Myocyte (in vitro differentiated cells): ENCODE measurements at regions not wholly inside any gene's neighbourhood (a gene's known extent, or its start where the extent isn't known, plus 50 kb on each side); places are given as distances from the start of the nearest gene placed in this dataset.
"Not testable (repeated sequence)": the region's sequence is repeated elsewhere in the genome, so short reads cannot be mapped to it uniquely, and the experiment has no call there.

Source experiments
- DNase-seq: peaks from one replicate; pipeline ENCODE4 v3.0.0-alpha.2; 2012; ENCODE audit warnings: low read depth

DNA sequence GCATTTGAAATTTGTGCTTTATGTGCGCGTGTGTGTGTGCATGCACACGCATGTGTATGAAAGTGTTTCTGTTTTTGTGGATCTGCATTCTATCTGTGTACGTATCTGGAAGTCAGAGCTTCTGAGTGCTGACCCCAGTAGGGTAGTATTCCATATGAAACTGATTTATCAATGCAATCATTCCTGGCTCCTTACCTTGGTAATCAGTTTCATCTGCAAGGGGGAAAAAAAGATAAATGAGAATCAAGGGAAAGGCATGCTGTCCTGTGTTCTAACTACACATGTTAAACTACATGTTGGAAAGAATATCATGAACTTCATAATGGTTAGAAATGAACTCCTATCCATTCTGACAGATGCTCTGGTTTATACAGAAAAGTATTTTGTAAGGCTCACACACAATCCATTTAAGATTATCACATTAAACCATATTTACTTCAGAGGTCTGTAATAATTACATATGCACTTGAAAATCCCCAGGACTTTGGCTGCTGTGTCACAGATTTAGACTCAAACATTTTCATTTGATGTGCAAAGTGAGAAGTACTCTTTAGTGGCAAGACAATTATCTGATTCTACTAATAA, 276.1 kb upstream of the LMO3 start:
- DNase-seq: no peak

DNA sequence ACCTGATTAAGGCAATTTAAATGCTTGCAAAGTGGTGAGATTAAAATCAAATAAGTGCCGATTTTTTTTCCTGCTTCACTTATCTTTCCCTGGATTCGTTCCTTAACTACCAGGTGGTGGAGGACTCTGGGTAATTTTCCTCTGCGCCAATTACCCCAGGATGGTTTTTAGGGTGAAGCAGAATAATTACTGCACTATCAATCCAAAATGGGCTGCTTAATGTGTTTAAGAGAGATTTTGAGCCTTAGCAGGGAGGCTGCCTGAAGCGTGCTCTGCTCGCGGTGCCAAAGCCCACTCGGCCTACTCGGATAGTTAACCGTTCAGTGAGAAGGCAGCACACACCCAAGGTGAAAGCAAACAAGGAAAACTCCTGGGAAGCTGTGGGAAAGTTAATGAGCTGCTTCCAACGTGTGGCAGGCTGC, 274.9 kb upstream of the LMO3 start:
- no peak for DNase-seq

DNA sequence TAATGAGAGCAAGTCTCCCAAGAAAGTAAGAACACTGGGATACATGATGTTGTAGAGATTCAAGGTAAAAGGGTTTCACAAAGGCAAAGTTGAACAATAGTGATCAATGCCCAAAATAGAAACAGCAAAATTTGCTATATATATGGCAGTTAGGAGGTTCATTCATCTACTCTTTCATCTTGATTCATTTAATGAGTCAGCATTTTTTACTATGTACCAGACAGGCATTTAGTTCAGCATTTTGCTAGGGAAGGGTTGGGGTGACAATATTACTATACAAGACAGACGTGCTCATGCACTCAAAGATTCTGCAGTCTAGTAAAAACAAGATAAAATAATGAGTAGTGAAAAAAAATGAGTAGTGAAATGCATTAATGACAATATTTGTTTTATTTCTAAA, 264.9 kb upstream of the LMO3 start:
- no peak for DNase-seq

DNA sequence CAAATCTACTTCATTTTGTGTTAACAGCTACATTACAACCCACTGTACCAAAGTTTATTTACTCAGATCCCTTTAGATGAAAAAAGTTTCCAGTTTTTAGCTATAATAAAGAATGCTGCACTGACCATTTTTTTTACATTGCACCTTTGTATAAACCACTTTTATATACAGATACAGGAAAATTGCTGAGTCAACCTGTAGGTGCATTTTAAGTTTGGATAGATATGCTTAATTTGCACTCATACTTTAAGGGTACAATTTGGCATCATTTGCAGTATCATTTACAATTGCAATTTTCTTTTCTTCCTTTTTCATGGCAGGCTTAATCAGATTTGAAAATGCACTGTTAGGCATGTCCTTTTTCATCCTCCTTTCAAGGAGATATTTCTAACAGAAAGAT, 257.8 kb upstream of the LMO3 start:
- no peak for DNase-seq

DNA sequence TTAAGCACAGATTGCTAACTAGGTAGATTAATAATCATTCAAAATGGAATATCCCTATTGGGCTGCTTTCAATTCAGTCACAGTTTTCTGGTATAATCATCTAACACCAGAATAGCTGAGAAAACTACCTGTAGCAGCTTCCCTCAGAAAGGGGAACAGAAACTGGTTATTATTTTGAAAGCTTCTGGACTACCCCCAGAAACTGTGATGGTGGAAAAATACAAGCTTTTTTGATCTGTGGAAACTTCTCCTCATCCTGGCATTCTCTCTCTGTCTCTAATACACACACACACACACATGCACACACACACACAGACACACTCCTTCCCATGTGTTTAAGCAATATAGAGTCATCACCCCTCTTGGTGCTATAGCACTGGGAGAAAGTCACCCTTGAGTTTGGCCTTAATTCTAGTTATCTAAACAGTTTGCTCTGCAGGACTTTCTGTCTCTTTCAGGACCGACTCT, 251.5 kb upstream of the LMO3 start:
- no peak for DNase-seq

DNA sequence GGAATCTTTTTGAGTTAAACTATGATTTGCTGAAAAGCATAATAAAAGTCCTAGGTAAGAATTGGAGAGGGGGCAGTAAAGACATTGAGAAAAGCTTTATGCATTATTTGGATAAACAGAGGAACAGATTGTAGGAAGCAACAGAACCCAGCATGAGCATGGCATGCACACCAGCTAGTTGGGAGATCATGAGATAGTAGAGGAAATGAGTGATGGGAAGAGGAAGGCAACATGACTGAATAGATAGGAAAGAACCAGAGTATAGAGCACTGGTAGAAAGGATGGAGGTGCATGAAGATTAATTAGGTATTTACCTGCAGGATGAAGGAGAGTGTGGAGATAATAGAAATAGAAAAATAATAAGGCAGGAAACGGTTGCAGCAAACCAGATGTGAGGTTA, 248.5 kb upstream of the LMO3 start:
- DNase-seq: no peak

DNA sequence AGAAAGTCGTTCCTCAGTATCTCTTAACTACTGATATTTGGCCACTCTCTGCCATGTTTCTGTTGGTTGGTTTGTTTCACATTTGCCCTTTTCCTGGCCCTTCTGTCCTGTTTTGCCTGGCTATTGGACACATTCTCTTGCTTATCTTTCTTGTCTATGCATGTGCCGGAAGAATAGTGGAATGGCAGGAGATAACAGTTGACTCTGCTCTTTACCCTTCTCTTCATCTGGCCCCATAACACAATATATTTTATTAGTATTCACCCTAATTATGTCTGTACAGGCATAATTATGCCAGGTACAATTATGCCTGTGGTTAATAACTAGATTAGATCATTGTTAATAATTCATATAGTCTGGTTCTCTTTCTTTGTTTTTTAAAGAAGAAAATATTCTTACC, 243.5 kb upstream of the LMO3 start:
- DNase-seq: no peak

DNA sequence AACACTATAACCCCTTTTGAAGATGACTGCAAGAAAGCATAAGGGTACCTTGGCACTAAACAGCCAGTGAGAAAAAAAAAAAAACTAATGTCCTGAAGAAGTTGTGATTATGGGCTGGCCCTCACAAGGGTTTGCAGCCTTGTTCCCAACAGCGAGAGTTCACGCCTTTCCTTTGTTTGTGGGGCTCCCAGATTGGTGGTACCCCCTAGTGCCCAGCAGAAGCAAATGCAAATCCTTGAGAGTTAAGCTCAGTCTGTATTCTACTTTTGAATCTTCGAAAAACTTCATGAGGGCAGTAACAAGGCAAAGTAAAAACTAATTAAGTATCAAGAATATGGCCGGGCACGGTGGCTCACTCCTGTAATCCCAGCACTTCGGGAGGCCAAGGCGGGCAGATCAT, 238.9 kb upstream of the LMO3 start:
- DNase-seq: peak; percentile 20

DNA sequence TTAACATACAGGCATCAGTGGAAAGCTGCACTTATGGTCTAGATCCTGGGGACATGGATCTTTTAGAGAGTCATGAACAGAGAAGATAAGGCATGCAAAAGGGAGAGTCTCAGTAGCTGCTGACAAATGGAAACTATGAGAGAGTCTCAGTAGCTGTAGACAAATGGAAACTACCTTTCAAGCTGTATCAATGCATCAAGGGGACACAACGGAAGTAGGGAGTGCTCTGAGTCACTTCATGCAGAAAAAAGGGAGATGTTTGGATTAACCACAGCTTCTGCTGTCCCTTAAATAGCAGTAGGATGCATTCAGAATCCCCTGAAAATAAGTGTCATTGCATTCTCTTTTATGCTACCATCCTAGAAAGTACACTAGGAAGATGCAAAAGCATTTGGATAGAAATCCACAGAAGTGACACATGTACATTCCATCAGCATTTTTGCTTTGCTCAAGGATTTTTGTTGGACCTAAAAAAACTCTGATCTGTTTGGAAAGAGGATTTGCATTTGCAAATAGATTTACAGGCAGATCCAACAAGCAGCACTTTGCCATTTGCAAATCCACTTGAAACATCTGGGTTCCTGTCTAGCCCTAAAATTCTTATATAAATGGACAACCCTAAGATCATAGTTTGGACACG, 227.5 kb upstream of the LMO3 start:
- no peak for DNase-seq

DNA sequence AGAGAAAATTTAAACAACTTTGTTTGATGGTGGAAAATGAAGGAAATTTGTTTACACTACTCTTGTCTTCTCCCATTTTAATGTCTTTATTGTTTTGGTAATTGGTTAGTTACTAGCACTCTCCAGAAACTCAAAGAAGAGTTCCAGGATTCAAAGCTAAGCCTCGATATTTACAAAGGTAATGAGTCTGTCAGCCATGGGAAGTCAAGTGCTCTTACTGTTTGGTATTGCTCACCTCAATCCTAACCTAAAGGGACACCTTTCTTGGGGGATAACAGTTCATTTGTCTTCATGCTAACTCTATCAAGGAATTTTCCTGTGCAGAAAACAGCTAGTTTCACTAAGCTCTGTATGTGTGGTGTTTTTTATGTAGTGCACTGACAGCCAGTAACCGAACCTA, 222.9 kb upstream of the LMO3 start:
- no peak for DNase-seq

DNA sequence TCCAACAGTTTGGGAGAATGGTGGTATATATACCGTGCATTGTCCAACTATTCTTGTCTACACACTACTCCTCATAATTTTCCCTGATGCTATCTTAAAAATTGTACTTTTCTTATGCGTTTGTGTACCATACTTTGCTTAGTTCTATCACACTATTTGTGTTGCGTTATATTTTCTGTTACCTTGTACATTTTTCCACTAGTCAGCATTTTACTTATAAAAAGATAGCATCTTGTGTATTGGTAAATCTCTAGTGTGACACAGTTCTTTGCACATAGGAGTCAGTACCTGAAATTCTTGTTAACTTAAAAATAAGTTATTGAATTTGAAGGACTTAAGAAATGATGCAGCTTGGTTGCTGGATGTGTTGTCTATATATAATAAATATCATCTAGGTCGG, 201.8 kb upstream of the LMO3 start:
- DNase-seq: no peak

DNA sequence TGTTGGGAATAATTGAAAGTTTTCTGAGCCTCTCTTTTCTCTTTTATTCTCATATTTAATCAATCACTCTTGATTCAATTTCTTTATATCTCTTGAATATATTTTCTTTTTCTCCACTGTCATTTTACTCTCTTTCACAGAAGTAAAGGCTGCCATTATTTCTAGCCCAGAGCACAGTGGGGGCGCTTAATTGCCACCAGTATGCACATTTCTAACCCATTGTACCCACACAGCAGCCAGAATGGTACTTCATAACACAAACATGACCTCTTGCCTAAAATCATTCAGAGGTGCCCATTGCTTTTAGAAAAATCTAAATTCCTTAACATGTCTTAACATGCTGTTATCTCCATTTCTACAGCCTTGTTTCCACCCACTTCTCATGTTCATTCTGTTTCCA, 190.2 kb upstream of the LMO3 start:
- DNase-seq: no peak

DNA sequence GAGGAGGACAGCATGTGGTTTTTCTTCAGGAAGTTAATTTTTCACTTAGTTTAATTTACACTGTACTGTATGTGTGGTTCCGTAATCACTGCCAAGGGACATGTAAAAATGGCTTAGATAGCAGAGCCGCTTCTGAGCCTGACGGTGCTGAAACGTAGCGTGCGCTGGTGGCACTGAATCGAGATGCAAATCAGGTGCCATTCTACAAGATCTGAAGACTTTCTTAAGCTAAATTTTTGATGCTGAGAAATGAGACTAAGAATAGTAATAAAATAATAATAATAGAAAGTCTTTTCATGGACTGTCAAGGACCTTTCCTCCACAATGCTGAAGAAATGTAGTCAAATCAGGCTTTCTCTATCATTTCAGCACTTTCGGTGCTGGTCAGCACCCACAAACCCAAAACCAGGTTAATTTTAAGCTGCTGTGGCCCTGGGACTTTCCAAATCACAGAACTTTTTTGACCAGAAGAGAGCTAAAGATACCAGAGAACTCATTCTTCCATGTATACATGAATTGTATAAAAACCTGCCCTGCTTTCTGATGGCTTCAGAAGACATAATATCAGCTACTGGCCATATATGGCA, 183.3 kb upstream of the LMO3 start:
- peak; percentile 2 for DNase-seq

DNA sequence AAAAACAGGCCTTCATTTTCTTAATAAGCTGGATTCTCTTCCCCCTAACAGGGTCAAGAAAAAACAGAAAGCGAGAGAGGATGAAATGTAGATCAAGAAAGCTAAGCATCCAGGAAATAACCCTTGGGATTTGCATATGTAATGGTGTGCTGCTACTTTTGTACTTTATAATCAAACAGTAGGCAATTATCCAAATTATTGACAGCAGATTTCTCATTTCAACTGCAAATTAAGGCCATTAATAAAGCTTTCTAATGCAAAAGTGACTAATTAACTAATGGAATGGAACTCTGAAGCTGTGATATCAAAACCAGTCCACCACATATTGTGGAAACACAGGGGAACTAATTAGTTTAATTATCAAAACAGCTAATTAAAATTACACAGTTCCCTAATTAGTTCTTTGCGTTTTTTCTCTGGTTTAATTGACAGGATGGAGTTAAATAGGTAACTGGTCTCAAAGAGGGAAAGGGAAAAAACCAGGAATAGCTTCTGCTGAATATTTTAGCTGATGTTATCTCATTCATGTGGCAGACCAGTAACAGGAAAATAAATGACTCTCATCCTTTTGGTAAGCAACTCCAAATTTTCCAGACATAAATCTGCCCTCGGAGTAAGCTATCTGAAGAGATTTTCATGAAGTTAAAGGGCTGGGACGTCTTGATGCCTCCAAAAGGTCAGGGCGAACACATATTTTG, 182.7 kb upstream of the LMO3 start:
- DNase-seq: no peak

DNA sequence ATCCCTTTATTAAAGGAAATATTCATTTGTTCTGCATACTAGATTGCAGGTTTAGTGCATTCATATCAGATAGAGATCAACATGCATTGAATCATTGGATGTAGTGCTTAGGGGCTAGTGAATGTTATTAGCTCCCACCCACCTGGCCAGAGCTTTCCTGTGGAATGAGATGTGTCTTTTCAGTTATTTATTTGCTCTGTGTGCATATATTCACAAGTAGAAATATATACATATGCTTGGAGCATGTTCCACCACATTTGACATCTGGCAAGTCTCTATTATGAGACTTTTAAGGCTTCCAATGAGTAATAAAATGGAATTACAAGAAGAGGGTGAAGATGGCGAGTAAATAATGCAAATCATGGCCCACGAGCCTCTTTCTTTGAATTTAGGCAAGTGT, 180.0 kb upstream of the LMO3 start:
- no peak for DNase-seq

DNA sequence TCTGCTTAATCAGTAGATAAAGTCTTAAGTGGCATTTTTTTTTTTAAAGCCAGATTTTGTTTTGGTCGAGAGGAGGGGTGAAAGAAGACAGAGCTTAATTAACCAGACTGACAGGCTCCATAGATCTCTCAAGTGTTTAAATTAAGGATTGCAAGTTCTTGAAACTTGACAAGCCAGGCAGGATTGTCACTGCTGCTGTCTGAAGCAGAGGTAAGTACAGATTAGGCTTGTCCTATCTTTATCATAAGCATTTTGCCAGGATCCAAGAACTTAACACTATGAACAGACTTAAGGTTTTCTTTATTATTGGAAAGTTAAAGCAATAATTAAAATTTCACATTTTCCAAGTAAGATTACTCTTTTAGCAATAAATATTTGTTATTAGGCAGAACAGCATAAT, 179.6 kb upstream of the LMO3 start:
- no peak for DNase-seq

DNA sequence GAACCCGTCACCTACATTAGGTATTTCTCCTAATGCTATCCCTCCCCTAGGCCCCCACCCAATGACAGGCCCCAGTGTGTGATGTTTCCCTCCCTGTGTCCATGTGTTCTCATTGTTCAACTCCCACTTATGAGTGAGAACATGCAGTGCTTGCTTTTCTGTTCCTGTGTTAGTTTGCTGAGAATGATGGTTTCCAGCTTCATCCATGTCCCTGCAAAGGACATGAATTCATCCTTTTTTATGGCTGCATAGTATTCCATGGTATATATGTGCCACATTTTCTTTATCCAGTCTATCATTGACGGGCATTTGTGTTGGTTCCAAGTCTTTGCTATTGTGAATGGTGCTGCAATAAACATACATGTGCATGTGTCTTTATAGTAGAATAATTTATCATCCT, 163.2 kb upstream of the LMO3 start:
- not testable (repeated sequence) for DNase-seq

DNA sequence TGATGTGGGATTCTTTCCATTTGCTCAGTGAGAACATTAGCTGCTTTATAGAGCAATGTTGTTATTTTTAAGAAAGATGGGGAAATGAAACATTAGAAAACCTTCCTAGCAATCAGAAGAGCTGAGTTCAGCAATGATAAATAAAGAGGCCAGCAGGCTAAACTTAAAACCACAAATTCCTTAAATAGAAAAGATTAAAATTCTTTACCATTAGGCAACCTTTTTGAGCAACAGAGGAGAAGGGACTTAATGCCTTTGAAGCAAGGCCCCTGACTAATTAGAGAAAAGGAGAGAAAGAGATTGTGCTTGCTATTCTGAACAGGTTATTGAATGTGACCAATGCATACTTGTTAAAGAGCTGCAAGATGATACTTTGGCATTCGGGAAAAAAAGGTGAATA, 160.8 kb upstream of the LMO3 start:
- DNase-seq: peak; percentile 1

DNA sequence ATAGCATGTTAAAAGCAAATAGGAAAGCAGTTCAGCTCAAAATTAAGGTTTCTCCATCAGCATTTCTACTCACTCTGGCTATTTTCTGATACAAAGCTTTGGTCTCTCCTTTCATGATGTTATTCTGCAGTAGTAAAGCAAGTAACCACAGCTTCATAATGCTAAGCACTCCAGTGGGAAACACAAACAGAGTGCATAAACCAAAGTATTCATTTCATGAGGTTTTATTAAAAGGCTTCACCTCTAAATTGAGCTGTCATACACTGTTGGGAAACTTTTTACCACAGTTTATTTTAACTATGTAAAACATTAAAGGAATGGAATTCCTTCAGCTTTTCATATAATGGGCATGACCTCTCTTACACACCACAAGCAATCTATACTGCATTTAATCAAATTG, 157.9 kb upstream of the LMO3 start:
- DNase-seq: peak; percentile 14

DNA sequence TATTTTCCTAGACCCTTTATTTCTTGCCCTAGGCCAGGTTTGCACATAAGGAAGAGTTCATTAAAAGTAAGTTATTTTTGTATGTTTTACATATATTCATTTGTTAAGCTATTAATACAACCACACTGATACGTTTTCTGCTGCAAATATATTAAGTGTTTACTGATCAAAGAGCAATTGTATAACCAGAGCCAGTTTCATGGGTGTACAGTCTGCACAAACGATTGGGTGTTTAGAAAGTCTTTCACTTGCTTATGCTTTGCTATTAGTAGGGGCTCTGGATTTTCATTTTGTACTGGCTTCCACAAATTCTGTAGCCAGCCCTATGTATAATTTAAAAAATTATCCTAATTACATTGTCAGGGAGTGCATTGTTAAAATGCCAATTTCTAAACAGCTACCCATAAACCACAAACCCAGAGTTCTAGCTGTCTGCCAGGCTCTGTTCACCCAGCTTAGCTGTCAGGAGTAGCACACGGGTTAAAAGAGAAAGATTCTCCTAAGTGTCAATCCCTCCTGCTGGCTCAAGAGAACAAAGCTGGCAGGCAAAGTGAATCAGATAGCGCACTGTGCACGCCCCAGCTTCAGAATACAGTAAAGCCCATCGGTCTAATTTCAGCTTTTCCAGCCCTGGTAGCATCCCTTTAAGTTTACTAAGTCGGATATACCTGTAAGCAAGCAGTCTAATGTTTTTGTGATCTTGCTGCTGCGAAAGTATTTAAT, 151.0 kb upstream of the LMO3 start:
- DNase-seq: peak; percentile 6

DNA sequence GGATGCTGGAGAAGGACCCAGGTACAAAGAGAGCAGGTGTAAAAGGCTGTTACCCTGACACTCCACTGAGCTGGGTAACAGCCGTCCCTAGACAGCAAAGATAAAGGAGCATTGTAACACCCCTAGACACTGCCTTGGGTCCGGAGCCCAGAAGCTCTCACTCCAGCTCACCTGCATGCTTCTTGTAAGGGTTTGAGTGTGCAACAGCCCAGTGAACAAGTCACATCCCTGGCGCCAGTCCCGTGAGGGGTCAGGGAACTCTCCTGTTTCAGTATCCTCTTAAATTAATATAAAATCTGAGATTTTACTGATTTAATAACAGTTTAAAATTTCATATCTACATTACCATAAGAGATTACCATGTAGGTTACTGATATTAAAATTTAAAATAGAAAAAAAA, 124.8 kb upstream of the LMO3 start:
- no peak for DNase-seq

DNA sequence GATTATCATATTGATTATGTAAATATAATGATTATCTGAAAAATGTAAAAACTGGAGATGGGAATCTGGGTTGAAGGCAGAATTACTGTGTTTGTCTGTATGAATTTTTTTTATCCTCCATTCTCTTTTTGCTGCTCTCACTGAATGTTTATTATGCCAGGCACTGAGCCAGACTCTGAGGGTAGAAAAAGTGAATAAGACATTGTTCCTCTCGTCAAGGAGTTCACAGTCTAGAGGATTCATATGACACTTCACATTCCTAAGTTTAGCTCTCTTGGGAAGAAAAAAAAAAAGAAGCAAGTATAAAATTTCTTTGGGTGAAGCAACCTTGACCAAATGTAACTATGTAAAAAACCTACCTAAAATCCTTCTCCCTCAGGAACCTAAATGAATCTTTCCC, 120.9 kb upstream of the LMO3 start:
- DNase-seq: peak; percentile 17
